Posterior vena cava (tissue), 2 donors: ENCODE measurements at regions not wholly inside any gene's neighbourhood (a gene's known extent, or its start where the extent isn't known, plus 50 kb on each side); places are given as distances from the start of the nearest gene placed in this dataset.

Experiments
- DNase-seq: peaks from one replicate; pipeline ENCODE4 v3.0.0-alpha.2; 2020; ENCODE audit warnings: low spot score
- intact Hi-C, 2 donors: fragments of 100-400 bp; cut with DNase I; formaldehyde crosslinking; loops; one replicate each; pipeline versions ENCODE4 v1.14.1 to v1.14.2; 2022 to 2023
- donor health status: DM: yes; HTN: yes; CAD: no.
- donor health status: DM: yes; HTN: yes; CAD: no.

DNA sequence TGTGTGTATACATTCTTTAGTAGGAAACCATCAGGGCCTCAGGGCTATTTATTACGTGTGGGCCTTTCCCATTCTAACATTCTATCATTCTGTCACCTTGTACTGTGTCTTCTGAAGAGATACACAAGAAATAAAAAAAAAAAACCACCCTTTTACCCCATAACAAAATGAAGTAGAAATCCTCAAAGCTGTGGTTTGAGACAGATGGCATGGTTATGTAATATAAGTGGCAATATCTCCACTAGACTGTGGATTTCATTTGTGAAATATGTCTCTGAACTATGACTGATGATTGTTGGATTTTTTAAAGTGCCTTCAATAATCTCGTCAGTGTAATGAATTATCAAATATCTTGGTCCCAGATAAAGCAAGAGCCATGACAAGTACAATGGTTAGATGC is 150.0 kb upstream of the BLID start:
- no peak for DNase-seq
- intact Hi-C loops = no loop called here

DNA sequence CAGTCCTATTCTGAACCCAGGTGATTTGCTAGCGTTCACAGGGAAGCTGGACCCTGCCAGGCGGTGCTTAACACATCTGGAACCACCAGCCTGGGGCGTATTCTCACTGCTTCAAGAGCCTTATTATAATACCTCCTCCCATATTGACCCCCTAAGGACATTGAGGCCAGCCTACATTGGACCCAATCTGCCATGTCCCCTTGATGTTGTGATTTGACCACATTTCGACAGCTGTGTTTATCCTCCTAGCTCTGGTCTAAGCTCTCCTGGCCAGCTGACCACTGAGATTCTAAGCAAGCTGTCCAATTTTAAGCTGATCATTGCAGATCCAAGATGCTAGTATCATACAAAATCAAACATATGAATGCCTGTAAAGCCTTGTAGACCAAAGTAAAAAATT is 148.1 kb upstream of the BLID start:
- intact Hi-C loops = no loop called here
- no peak for DNase-seq

DNA sequence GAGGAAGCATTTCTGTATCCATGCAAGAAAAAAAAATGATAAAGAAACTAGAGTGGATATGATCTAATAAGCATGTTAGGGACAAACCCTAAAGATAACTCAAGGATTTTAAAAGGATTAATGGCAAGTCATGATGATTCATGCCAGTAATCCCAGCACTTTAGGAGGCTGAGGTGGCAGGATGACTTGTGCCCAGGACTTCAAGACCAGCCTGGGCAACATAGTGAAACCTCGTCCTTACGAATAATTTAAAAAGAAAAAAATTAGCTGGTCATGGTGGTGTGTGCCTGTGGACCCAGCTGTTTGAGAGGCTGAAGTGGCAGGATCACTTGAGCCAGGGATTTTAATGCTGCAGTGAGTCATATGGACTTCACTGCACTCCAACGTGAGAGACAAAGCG is 145.5 kb upstream of the BLID start:
- no peak for DNase-seq
- intact Hi-C loops = no loop called here

DNA sequence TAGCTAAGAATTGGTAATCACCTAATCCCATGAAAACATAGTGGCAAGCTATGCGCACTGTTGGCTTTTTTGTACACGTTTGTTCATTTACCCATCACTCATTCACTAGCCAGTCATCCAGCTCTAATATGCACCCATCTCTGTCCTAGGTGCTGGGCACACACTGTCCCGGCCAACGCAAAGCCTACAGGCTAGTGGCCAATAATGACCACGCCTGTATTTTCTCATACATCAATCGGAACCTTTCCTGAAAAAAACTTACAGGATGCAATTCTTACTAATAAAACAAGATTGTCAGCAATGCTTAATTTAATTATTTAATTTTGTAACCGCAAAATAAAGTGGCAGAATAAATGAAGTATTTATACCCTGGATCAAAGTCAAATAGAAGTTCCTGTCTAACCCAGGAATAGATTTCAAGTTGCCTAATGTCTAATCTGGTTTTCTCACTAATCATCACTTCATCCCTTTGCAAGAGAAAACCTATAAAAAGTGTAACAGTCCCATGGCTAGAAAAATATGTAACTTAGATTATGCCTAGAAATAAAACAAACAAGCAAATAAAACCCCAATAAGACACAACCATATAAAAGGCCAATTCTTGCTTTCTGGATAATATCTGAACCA is 143.3 kb upstream of the BLID start:
- no peak for DNase-seq
- intact Hi-C loops = no loop called here

DNA sequence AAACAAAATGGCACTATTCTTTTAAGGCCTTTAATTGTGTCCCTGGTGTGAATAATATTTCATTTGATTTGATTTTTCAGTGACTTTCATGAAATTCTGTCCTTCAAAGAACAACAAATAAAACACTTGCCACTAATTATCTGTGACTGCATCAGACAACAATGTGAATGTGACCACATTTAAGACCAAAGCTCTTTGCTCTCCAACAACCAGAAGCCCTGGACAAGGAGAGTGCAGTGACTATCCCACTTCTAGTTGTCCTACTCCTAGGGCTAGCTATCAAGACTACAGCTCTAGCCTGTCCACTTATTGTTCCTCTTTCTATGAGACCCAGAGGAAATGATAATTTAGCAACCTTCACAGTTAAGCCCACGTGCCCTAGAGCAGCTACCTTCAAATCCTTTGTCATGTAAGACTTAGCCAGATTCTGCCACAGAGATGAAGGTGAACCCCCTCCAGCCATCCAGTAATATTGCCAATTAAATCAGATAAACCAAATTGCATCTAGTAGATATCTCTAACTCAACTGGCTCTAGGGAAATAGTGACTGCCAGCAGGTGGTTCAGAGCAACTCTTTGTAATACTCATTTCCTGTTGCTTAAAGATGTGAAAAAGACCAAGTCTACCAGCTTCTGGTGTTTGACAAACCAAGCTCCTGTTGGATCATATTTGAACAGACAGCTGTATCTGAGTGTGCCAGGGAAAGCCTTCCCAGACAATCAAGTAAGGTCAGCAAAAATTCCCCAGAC is 142.6 kb upstream of the BLID start:
- intact Hi-C loops = no loop called here

DNA sequence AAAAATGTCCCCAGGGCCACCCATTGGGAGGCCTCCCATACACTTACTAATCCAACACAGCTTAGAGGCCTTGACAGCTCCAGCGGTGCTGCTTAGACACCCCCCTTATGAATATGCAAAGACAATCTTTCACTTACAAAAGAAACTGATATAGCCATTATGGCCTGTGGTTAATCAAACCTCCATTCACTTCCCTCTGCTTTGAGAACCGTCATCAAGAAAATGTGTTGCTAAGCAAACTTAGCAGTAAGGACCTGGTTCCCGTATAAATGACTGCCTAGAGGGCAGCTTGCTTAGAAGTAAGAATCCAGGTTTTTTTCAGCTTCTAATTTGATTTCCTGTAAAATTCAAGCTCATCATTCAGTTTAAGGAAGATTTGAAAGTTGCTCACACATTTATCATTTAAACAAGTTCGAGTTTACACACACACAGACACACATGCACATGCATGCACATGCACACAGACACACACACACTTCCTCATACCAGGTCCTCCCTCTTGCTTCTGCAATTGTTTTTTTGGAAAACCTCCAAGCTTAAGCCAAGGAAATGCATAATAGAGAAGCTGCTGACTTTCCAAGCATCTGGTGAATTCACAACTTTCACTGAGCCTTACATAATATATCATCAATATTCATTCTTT is 137.7 kb upstream of the BLID start:
- DNase-seq = no peak
- intact Hi-C loops = loop anchor here in 1 of 2 donors (2.0 kb wide), 1 partner anchor 213 kb away; no protein-coding TSS in a partner anchor

More for the DNA sequence above, 142.6 kb upstream of the BLID start:
- DNase-seq = no peak

DNA sequence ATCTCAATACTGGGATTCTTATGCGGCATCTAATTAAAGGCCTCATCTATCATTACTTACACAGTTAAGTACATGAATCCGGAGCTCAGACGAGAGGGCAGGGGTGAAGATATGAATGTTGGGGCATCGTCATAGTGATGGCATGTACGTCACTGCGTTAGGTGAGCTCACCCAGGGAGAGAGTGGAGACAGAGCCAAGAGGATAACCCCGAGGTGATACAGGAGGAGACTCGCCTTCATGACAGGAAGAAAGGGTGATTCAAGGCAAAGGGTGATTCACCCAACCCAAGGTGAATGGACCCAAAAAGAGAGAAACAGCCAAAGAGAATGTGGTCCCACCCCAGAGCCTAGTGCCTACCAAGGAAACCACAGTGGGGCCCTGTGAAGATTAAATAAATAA is 132.9 kb upstream of the BLID start:
- intact Hi-C loops = no loop called here
- DNase-seq = no peak

DNA sequence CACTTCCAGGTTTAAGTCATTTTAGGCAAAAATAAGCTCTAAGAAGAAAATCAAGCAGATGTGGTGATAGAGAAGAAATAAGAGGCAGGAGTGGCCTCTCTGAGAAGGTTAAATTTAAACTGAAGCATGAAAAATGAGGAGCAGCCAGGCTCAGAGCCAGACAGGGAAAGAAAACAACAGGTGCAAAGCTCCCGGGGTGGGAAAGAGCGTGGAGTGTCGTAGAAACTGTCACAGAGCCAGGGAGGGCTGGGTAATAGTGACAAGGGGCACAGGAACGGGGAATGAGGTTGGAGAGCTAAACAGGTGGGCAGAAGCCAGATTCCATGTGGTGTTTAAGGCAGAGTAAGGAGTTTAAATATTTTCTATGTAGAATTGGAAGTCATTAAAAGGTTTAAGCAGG is 132.1 kb upstream of the BLID start:
- intact Hi-C loops = no loop called here
- DNase-seq = no peak

DNA sequence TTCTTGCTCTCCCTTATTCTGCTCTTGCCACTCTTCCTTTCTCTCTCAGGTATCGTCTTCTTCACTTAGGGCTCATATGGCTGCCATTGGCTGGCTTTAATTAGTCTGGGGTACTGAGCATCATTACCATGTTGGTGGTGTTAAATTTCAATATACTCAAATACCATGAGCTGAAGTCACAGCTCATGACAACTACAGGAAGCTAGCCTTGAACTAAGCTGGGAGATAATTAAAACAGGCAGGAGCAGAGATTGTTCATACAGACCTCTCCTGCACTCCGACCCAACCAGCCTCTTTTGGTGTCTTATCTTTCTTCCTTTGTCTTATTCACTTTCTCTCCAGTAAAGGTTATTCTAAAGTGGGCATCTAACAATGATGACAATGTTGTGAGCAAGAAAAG is 130.9 kb upstream of the BLID start:
- intact Hi-C loops = no loop called here
- DNase-seq = no peak

DNA sequence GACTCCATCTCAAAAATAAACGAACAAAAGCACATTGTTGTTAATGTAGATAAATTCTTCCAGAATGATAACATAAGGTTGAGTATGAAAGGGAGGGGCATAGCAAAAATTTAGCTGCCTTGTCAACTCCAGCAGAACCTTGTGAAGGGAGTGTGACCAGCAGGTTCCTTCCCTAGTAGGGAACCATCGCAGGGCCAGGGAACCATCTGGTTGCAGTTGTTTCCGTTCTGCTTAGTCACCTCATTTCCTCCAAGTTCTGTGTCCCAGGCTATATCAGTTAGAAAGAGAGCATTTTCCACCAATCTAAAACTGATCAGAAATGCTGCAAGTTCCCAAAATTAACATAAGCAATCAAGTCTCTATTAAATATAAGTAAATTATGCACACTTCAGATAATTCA is 126.7 kb upstream of the BLID start:
- intact Hi-C loops = no loop called here
- DNase-seq = no peak

DNA sequence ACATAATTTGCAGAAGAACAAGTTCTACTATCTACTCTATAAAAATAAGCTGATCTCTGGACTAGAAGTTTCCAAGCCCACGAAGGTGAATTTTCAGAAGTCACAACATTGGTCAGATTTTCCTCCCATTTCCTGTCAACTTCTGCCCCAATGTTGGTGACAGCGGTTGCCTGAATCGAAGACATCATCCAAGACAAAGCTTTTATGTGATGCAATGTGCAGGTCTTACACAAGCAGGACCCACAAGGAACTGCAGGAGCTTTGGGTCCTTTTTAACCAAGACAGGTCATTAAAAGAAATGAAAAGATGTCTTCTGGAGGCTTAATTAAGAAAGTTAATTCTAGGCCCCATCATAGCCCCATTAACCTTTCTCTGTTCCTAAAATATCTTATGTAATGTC is 125.6 kb upstream of the BLID start:
- intact Hi-C loops = no loop called here
- no peak for DNase-seq

DNA sequence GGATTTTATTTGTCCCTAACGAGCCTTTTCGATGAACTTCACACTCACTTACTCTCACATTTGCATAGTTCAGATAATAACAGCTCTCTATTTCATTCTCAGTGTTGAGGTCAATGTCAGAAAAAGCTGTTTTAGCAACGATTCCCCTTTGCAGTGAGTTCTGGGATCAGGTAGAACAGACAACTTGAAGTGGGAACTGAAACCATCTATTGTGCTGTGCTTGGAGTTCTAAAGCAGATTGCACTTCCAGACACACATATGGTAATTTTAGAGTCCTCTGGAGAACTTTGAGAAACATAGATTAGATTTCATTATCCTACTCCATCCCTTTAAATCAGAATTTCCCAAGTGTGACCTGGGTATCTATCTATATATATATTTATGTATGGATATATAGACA is 124.6 kb upstream of the BLID start:
- intact Hi-C loops = no loop called here

DNA sequence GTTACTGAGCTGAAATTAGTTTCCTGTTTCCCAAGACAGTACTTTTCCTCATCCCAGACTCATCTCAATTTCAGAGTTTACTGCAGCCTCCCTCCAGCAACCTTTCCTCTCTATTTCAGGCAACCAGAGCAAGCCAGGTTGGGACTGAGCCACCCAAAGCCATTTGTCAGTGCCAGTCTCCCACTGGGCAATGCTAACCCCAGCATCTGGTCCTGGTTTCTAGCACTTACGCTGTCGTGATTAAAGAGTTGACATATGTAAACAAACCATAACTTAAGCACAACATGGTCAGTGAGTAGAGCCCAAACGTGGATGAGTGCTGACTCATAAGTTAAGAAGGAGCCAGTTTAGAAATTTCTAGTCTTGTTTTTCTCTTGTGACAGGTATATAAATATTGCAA is 119.6 kb upstream of the BLID start:
- intact Hi-C loops = no loop called here
- DNase-seq = no peak

More for the DNA sequence above, 124.6 kb upstream of the BLID start:
- DNase-seq = no peak

DNA sequence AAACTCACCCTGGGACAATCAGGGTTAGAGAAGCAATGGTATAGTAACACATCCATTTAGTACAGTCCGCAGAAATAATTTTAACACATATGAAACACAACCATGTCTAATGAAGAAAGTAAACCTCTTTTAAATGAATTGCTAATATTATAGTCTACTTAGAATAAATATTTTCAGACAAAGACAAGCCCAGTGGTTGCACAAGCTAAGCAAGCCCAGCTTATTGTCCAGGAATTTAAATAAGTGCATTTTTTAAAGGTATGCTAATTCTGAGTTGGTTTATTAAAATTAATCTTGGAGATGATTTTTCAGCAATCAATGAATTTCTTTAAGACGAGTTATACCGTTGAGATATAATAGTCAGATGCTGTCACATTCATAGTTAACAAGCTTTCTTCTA is 118.8 kb upstream of the BLID start:
- DNase-seq = no peak
- intact Hi-C loops = no loop called here

DNA sequence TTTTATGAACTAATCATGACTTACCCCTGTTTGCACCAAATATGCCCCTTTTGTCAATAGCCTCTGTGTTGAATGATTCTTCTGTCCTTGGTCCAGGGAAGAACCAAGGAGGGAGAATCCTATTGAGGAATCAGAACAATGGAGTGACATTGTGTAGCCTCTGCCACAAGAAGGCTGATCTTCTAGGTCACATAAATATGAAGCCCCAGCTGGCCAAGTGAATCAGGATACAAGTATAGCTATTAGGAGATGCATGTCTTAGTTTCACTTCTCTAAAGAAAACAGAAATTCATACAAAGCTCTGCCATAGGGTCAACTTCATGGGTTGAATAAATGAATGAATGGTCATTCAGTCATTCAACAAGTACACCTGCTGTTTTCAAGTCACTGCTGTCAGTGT is 118.2 kb upstream of the BLID start:
- intact Hi-C loops = no loop called here
- no peak for DNase-seq

DNA sequence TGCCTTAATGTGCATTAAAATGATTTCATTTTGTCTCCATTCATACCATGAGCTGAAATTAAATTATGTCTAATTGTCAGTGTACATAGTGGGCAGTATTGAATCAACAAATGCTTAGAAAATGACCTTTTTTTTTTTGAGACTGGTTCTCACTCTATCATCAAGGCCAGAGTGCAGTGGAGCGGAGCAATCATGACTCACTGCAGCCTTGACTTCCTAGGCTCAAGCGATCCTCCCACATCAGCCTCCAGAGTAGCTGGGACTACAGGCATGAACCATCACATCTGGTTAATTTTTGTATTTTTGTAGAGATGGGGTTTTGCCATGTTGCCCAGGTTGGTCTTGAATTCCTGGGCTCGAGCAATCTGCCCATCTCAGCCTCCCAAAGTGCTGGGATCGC is 117.0 kb upstream of the BLID start:
- intact Hi-C loops = no loop called here
- no peak for DNase-seq

DNA sequence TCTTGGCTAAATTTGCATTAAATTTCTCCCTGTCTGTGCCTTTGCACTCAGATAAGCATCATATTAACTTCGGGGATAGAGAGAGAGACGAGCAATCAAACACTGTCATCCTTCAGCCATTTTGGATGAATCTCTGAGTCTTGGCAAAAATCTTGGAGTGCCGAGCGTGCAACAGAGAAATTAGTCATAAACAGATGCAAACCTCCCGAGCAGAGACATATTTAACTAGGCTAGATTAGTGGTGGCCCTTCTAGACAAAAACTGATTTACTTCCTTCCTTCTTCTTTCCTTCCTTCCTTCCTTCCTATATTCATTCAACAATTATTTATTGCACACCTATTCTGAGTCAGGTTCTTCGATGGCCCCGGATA is 114.4 kb upstream of the BLID start:
- intact Hi-C loops = no loop called here
- no peak for DNase-seq

DNA sequence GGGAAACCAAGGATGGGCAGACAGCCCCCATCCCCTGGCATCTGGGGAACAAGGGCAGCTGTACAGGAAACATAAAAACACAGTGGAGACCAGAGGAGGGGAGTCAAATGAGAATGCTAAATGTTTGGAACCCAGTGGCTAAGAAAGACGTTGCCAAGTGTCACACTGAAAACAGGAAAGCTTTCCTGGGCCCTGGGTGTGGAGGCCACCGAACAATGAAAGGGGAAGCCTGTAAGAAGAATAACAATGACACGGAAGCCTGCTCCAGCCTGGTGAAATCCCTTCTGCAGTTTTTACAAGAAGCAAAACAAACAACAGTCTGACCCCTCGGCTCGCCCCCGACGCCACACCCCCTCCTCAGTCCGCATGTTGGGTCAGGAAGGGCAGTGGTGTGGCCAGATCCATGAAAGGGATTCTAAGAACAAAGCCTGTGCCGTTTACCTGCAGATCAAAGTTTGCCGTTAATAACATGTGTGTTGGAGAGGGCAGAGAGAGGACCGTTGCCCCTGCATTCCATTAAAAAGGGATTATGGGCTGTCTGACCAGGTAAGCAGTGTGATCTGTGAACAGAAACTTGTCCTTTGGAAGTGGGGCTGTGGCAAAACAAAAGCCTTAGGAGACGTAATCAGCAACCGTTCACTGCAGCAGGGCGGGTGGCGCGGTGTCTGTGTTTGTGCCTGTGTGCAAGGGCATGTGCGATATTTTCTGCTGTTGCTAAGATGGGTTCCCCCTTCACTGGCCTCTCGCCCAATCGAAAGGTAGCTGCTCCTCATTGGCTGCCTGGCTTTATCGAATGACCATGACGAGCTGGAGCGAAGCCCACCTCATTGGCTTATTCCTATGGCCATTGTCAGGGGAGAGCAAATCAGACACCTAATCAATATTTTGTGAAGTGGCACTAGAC is 113.7 kb upstream of the BLID start:
- intact Hi-C loops = no loop called here
- DNase-seq = no peak

DNA sequence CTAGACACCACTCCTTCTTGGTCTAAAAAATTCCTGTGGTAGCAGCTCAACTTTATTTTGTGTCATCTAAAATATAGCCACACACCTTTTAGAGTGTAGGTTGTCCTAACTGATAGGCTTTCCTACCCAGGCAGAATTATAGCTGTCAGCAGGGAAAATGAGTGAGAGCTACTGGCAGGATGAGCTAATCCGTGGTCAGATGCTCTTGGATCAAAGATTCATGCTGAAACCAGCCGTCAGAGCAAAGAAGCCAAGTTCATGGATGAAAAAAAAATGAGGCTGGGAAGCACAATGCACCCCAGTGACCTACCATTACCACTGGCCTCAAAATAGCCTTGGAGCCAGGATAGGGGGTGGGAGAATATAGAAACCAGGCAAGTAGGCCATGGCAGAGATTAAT is 113.1 kb upstream of the BLID start:
- DNase-seq = no peak
- intact Hi-C loops = no loop called here

DNA sequence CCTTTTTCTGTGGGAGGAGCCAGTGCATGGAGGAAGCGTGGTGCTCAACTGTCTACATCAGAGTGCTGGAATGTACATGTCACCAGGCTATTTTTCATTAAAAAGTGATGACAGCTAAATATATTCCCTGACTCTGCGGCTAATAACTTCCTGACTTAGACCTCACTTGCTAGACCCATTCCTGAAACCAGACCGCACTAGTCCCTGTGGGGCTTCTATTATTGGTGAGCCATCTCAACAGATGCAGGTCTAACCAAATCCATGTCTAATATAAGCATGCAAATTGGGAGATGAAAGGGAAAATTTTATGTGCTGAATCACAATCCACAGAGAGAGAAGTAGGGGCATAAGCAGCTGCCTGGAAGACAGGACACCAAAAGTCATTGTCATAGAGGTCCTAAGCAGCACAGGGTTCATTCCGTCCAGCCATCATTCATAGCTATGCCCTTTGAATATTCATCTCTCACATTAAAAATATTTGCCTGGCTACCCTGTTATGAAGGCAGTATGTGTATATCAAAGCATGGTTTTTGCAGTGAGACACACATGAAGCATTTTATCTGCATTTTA is 110.9 kb upstream of the BLID start:
- intact Hi-C loops = no loop called here
- DNase-seq = no peak
